BLaER1 treated with 17β-estradiol and CSF1 and Interleukin-3, amounts not matched to agents 10 nM and 100 nM (cell line): ENCODE measurements at regions not wholly inside any gene's neighbourhood (a gene's known extent, or its start where the extent isn't known, plus 50 kb on each side); places are given as distances from the start of the nearest gene placed in this dataset.

Experiments used
- H3K27ac ChIP-seq, 11 experiments: shearing (Covaris generic); formaldehyde crosslinking; 2 replicates each; pipeline ENCODE4 v1.8.1; 2022
- H3K27me3 ChIP-seq, 11 experiments: shearing (Covaris generic); formaldehyde crosslinking; 2 replicates each; pipeline ENCODE4 v1.8.1; 2022
- H3K36me3 ChIP-seq, 11 experiments: shearing (Covaris generic); formaldehyde crosslinking; 2 replicates each; pipeline ENCODE4 v1.8.1; 2022
- H3K4me1 ChIP-seq, 10 experiments: shearing (Covaris generic); formaldehyde crosslinking; 2 replicates each; pipeline ENCODE4 v1.8.1; 2022
- H3K4me2 ChIP-seq, 11 experiments: shearing (Covaris generic); formaldehyde crosslinking; 2 replicates each; pipeline ENCODE4 v1.8.1; 2022
- H3K4me3 ChIP-seq, 10 experiments: shearing (Covaris generic); formaldehyde crosslinking; 2 replicates each; pipeline ENCODE4 v1.8.1; 2022
- H3K9ac ChIP-seq, 11 experiments: shearing (Covaris generic); formaldehyde crosslinking; 2 replicates each; pipeline ENCODE4 v1.8.1; 2022
- H3K9me3 ChIP-seq, 11 experiments: shearing (Covaris generic); formaldehyde crosslinking; replicated peaks in 1 of 11; 2 replicates each; pipeline ENCODE4 v1.8.1; 2022
- H4K20me1 ChIP-seq, 11 experiments: shearing (Covaris generic); formaldehyde crosslinking; 2 replicates each; pipeline ENCODE4 v1.8.1; 2022
- Cebpa-rat ChIP-seq, 11 experiments: shearing (Covaris generic); IDR thresholded peaks; 2 replicates each; pipeline ENCODE4 v1.8.1; 2022

DNA sequence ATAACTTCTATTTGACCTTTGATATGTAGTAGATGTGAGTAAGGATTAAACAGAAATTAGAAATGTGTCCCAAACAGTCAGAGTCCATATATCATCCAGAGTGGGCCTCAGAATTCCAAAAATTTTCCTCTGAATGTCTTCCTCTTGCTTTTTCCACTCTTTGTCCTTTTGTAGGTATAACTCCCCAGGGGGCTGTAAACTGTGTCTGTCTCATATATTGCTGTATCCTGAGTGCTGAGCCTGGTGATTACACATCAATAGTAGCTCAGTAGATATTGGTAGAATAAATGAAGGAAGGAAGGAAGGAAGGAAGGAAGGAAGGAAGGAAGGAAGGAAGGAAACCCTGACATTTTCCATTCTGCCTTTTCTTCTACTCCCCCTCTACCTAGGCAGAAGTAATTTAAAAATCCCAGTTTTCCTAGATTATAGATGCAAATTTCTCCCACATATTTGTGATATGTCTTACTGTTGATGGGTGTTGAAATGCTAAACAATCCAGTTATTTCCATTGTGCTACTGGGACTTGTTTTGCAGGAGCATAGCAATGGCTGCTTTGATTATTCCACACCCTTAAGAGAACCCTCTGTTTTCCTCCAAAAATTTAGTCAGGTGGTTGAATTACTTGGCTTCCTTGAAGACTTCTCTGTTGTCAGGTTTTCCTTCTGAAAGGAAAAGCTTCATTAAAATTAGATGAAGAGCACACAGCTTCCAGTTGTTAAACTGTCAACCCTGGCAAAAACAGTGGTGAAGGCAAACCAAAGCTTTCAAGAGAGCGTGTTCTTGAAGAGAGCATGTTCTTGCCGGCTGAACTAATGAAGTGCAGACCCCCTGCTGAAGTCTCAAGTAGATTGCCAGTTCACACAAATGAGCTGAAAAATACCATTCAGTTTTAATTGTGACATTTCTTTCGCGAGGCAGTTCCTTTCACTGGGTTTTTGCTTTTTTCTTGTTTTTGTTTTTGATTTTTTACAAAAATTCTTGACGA lies 147.8 kb downstream of the KCNE4 start:
- no peak overlapping the region for H3K4me3 ChIP-seq
- H3K36me3 ChIP-seq = no peaks in the 10 kb centered on the region
- no peak for TF ChIP-seq Cebpa-rat (IDR thresholded peaks at IDR 0.05)
- H4K20me1 ChIP-seq = no peaks in the 10 kb centered on the region
- peaks cover 0 to 10% (median 0%) of the 10 kb centered on the region in 11 experiments; a peak in 3 of 22 replicates for H3K9me3 ChIP-seq
- no peak overlapping the region for H3K4me2 ChIP-seq
- H3K27ac ChIP-seq = no peak overlapping the region
- H3K4me1 ChIP-seq = no peaks in the 10 kb centered on the region
- no peaks in the 10 kb centered on the region for H3K27me3 ChIP-seq
- no peak overlapping the region for H3K9ac ChIP-seq

DNA sequence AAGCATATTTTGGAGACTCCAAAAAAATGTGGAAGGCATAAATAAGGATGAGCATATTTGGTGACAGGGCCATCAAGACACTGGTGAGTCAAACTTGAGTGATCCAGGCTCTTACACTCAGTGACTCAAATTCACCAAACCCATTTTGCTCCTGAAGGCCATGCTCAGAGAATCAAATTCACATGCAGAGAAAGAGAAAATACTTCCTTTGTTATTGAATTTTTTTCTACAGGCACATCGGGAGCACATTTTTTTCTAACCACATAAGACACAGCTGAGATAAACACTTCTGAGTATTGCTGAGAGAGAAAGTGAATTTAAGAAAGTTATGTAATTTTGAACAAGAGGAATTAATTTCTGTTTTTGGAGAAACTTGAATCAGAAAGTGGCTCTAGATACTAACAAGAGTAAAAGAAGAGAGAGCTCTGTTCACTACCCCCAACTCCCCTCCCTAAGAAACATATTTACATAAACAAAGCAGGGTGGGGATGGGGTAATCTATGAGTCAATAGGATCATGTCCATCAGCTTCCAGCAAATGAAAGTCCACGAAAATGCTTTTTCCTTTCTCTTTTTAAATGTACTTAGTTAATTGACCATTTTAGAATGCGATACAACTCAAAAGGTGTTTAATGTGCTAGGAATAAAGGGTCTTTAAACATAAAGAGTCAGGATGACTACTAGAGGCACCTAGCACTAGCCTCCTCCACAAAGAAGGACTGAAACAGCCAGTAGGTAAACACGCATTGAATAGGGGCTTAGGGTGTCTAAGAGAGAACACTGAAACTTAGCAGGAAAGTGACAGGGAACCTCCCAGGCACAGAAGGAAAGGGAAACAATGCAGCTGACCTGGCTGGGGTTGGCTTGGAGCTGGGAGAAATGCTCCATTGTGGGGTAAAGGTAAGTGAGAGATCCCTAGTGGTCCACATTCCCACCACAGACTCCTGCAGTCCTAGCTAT lies 152.3 kb downstream of the KCNE4 start:
- Histone ChIP-seq H3K27me3 (no peaks in the 10 kb centered on the region), H3K4me3 (no peak overlapping the region), H3K4me2 (no peak overlapping the region), H3K9me3 (peaks cover 4 to 21% (median 13%) of the 10 kb centered on the region in 11 experiments; a peak in 13 of 22 replicates), H3K9ac (no peak overlapping the region), H3K27ac (no peak overlapping the region), H3K36me3 (no peaks in the 10 kb centered on the region), H3K4me1 (no peaks in the 10 kb centered on the region), H4K20me1 (no peaks in the 10 kb centered on the region)
- TF ChIP-seq Cebpa-rat (IDR thresholded peaks at IDR 0.05) = no peak

DNA sequence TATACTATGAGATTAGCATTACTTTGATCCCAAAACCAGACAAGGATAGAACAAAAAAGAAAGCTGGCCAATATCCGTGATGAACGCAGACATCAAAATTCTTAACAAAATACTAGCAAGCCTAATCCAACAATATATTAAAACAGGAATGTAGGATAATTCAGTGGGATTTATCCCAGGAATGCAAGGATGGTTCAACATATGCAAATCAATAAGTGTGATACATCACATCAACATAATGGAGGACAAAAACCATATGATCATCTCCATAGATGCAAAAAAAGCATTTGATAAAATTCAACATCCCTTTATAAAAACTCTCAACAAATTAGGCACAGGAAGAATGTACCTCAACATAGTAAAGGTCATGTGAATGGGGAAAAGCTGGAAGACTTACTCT lies 158.5 kb downstream of the KCNE4 start:
- no peak overlapping the region for H3K4me2 ChIP-seq

DNA sequence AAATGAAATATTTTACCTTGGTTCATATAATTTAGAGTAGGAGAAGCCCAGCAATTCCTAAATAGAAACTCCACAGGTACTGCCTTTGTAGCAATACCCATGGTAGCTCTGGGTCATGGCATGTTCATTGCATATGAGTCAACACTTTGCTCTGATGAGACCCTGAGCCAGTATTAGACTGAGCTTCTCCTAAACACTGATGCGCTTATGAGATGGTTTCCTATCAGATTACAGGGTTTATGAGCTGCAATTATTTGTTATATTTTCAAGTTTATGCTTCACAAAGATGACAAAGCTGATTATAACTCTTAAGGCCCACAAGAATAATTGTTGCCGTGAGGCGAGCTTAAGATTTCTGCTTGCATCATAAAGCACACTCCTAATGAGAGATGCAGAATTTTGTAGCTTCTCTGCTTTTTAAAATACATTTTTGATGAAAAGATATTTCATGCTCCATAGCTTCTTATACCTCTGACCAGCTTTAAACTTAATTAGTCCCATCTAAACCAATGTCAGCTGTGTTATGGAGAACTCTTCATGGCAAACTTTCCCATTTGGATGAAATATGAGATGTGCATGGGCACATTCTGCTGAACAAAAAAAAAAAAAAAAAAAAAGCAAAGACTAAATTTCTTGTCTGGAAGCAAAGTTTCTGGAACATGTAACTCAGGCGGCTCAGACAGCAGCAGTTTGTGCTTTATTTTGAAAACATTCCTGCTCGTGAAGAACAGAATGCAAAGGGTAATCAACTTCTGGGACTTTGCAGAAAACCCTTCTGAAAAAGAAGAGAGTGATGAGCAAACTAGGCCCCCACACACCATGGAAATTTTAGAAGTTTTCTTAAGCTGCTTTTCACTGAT lies 162.6 kb downstream of the KCNE4 start:
- no peak for TF ChIP-seq Cebpa-rat (IDR thresholded peaks at IDR 0.05)
- no peak overlapping the region for H3K4me2 ChIP-seq

More for the DNA sequence above, 158.5 kb downstream of the KCNE4 start:
- Histone ChIP-seq H3K27me3 (no peaks in the 10 kb centered on the region), H4K20me1 (no peaks in the 10 kb centered on the region), H3K4me1 (no peaks in the 10 kb centered on the region), H3K4me3 (no peak overlapping the region), H3K36me3 (no peaks in the 10 kb centered on the region), H3K27ac (no peak overlapping the region), H3K9ac (no peak overlapping the region), H3K9me3 (peaks cover 7 to 30% (median 15%) of the 10 kb centered on the region in 11 experiments; a peak in 16 of 22 replicates)
- TF ChIP-seq Cebpa-rat (IDR thresholded peaks at IDR 0.05) = no peak

DNA sequence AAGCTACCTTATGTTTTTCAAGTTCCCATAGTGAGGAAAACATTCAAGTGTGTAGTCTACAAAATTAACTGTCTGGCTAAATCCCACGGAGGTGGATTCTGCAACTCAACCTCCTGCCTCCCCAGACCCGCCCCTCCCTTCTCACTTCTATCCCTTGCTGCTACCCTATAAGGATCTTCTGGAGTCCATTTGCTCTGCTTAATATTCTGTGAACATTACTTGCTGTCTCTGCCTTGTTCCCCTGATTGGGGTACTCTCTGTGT lies 163.2 kb downstream of the KCNE4 start:
- H4K20me1 ChIP-seq = no peaks in the 10 kb centered on the region
- no peak overlapping the region for H3K9ac ChIP-seq
- H3K9me3 ChIP-seq = peaks cover 0 to 6% (median 5%) of the 10 kb centered on the region in 11 experiments; a peak in 5 of 22 replicates
- H3K27me3 ChIP-seq = no peaks in the 10 kb centered on the region
- H3K36me3 ChIP-seq = no peaks in the 10 kb centered on the region
- no peak overlapping the region for H3K27ac ChIP-seq
- TF ChIP-seq Cebpa-rat (IDR thresholded peaks at IDR 0.05) = no peak
- H3K4me2 ChIP-seq = no peak overlapping the region
- H3K4me3 ChIP-seq = no peak overlapping the region
- H3K4me1 ChIP-seq = no peaks in the 10 kb centered on the region

More for the DNA sequence above, 162.6 kb downstream of the KCNE4 start:
- Histone ChIP-seq H3K27ac (no peak overlapping the region), H3K4me3 (no peak overlapping the region), H3K27me3 (no peaks in the 10 kb centered on the region), H3K9ac (no peak overlapping the region), H3K4me1 (no peaks in the 10 kb centered on the region), H3K9me3 (peaks cover 0 to 11% (median 6%) of the 10 kb centered on the region in 11 experiments; a peak in 5 of 22 replicates), H4K20me1 (no peaks in the 10 kb centered on the region), H3K36me3 (no peaks in the 10 kb centered on the region)

- no peaks in the 10 kb centered on the region for H3K27me3 ChIP-seq
- no peaks in the 10 kb centered on the region for H4K20me1 ChIP-seq
- H3K27ac ChIP-seq = no peak overlapping the region
- no peak overlapping the region for H3K4me2 ChIP-seq
- no peak overlapping the region for H3K9ac ChIP-seq
- no peak for TF ChIP-seq Cebpa-rat (IDR thresholded peaks at IDR 0.05)
- no peaks in the 10 kb centered on the region for H3K36me3 ChIP-seq
- H3K4me1 ChIP-seq = no peaks in the 10 kb centered on the region
- no peaks in the 10 kb centered on the region for H3K9me3 ChIP-seq
- no peak overlapping the region for H3K4me3 ChIP-seq
Observed at GRCh38 chr2:223217373-223217772, 165.4 kb downstream of the KCNE4 start.

DNA sequence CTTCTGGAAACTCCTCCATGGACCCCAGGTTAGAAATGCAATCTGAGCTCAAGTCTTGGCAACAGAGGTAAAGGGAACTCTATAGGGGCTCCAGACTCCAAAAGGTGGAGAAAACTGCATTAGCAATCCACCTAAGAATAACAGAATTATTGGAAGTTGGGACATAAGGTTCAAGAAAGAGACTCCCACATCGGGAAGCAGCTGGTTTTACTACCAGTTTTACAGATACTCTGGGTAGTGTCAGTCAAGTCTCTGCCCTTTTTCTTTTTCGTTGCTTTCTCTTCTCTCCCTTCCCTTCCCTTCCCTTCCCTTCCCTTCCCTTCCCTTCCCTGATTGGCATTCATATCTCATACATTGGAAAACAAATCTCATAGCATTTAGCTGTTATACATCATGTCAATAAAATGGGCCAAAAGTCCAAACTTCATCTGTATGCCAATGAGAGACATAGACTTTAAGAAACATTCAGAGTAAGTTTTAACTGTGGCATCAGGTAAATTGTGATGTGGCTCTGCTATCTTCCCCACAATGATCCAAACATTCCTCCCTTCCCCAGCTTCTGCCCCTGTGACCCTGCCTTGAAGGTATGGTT lies 166.7 kb downstream of the KCNE4 start:
- TF ChIP-seq Cebpa-rat (IDR thresholded peaks at IDR 0.05) = no peak
- no peaks in the 10 kb centered on the region for H4K20me1 ChIP-seq
- H3K9me3 ChIP-seq = no peaks in the 10 kb centered on the region
- no peak overlapping the region for H3K4me2 ChIP-seq
- no peak overlapping the region for H3K27ac ChIP-seq
- H3K4me1 ChIP-seq = no peaks in the 10 kb centered on the region
- H3K36me3 ChIP-seq = no peaks in the 10 kb centered on the region
- H3K27me3 ChIP-seq = no peaks in the 10 kb centered on the region
- H3K4me3 ChIP-seq = no peak overlapping the region
- H3K9ac ChIP-seq = no peak overlapping the region

- no peak overlapping the region for H3K4me3 ChIP-seq
Observed at GRCh38 chr2:223219872-223220657, 168.1 kb downstream of the KCNE4 start.

More at GRCh38 chr2:223219872-223220657, 168.1 kb downstream of the KCNE4 start:
- no peaks in the 10 kb centered on the region for H3K4me1 ChIP-seq
- no peak overlapping the region for H3K9ac ChIP-seq
- H3K9me3 ChIP-seq = no peaks in the 10 kb centered on the region
- H3K27me3 ChIP-seq = no peaks in the 10 kb centered on the region
- no peaks in the 10 kb centered on the region for H3K36me3 ChIP-seq
- TF ChIP-seq Cebpa-rat (IDR thresholded peaks at IDR 0.05) = no peak
- no peaks in the 10 kb centered on the region for H4K20me1 ChIP-seq
- H3K27ac ChIP-seq = no peak overlapping the region
- H3K4me2 ChIP-seq = no peak overlapping the region
